Suprapubic skin (tissue), 4 donors: ENCODE measurements at regions not wholly inside any gene's neighbourhood (a gene's known extent, or its start where the extent isn't known, plus 50 kb on each side); places are given as distances from the start of the nearest gene placed in this dataset.

Experiments used
- DNase-seq, 2 donors: peaks; one replicate each; pipeline ENCODE4 v3.0.0-alpha.2; 2019; ENCODE audit warnings: low spot score in 2 of 2
- H3K27ac ChIP-seq: fragments of 200-600 bp; sonication (generic); one replicate; pipeline ENCODE4 v1.5.1; 2019
- H3K27me3 ChIP-seq: fragments of 200-600 bp; sonication (generic); one replicate; pipeline ENCODE4 v1.5.1; 2019
- H3K36me3 ChIP-seq: fragments of 200-600 bp; sonication (generic); one replicate; pipeline ENCODE4 v1.5.1; 2019
- H3K4me1 ChIP-seq: fragments of 200-600 bp; sonication (generic); one replicate; pipeline ENCODE4 v1.5.1; 2019
- H3K4me3 ChIP-seq: fragments of 200-600 bp; sonication (generic); one replicate; pipeline ENCODE4 v1.5.1; 2019; ENCODE audit warnings: mild to moderate bottlenecking
- H3K9me3 ChIP-seq: fragments of 200-600 bp; sonication (generic); one replicate; pipeline ENCODE4 v1.5.1; 2019
- CTCF ChIP-seq, 2 donors: fragments of 200-600 bp in 1 of 2; fragments of 450-650 bp in 1 of 2; sonication (generic) in 1 of 2; IDR thresholded peaks; one replicate each; pipeline ENCODE4 v1.5.1; 2016 to 2019; ENCODE audit warnings: antibody characterized with exemption in 2 of 2, mild to moderate bottlenecking in 1 of 2, moderate library complexity in 1 of 2
- EP300 ChIP-seq: sonication (generic); formaldehyde crosslinking; IDR thresholded peaks from one replicate; pipeline ENCODE4 v1.6.1; 2017; ENCODE audit warnings: antibody characterized with exemption
- POLR2A ChIP-seq, 2 donors: fragments of 450-650 bp; IDR thresholded peaks; one replicate each; pipeline ENCODE4 v1.6.1; 2017; ENCODE audit warnings: antibody characterized with exemption in 2 of 2, mild to moderate bottlenecking in 2 of 2, moderate library complexity in 2 of 2
- POLR2AphosphoS5 ChIP-seq, 3 donors: sonication (generic); formaldehyde crosslinking; IDR thresholded peaks; one replicate each; pipeline ENCODE4 v1.6.1; 2017; ENCODE audit warnings: antibody characterized with exemption in 3 of 3
- WGBS: methylation state at CpG from one replicate; pipeline ENCODE4 v1.1.5; 2018; 5-methylcytosine and 5-hydroxymethylcytosine counted together

DNA sequence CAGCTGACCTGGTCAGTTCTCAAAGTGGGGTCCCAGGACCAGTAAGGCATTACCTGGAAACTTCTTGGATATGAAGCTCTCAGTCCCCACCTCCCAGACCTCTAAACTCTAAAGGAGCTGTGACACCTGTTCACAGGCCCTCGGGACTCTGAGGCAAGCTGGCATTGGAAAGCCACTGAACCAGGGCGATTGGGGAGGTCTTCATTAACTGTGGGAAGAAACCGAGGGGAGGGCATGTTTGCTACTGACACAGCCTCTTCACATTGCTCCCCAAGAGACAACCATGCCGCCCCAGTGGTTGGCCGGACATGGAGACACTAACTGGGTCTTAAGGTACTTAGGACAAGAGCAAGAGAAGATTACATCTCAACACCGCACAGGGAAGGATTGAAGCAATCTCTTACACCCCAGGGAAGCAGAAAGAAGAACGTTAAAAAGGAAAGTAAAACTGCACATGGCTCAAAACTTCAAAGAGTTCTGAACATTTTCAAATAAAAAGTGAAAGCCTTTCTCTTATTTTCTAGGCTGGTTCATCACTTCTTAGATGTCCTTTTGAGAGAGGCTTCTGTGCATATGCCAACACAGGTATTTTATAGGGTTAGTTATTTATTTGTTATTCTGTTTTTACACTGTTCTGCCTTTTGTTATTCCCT, 210.0 kb upstream of the CST7 start:
- TF ChIP-seq EP300: no peak
- no peak for TF ChIP-seq POLR2A (IDR thresholded peaks at IDR 0.05)
- WGBS: 62% methylated on average over 6 of the region's 7 CpGs
- H3K9me3 ChIP-seq: no peaks in the 10 kb centered on the region
- H3K27ac ChIP-seq: no peak overlapping the region
- no peak overlapping the region for H3K4me3 ChIP-seq
- no peaks in the 10 kb centered on the region for H3K27me3 ChIP-seq
- no peaks in the 10 kb centered on the region for H3K36me3 ChIP-seq
- no peaks in the 10 kb centered on the region for H3K4me1 ChIP-seq
- no peak for DNase-seq

GRCh38 chr20:24739746-24740145, 209.3 kb upstream of the CST7 start:
- Histone ChIP-seq H3K4me1 (no peaks in the 10 kb centered on the region), H3K4me3 (no peak overlapping the region), H3K27ac (no peak overlapping the region), H3K9me3 (no peaks in the 10 kb centered on the region), H3K36me3 (no peaks in the 10 kb centered on the region), H3K27me3 (peaks cover 3% of the 10 kb centered on the region)
- 62% methylated on average over 1 of the region's 1 CpG for WGBS
- no peak for DNase-seq
- TF ChIP-seq CTCF (IDR thresholded peaks at IDR 0.05): no peak
- TF ChIP-seq POLR2AphosphoS5 (IDR thresholded peaks at IDR 0.05): no peak
- TF ChIP-seq POLR2A (IDR thresholded peaks at IDR 0.05): no peak
- no peak for TF ChIP-seq EP300

GRCh38 chr20:24741493-24742072, 207.5 kb upstream of the CST7 start:
- Histone ChIP-seq H3K9me3 (no peaks in the 10 kb centered on the region), H3K27ac (no peak overlapping the region), H3K36me3 (no peaks in the 10 kb centered on the region), H3K4me1 (peaks cover 7% of the 10 kb centered on the region), H3K4me3 (no peak overlapping the region), H3K27me3 (peaks cover 5% of the 10 kb centered on the region)
- DNase-seq: no peak
- 81% methylated on average over 11 of the region's 11 CpGs for WGBS
- no peak for TF ChIP-seq POLR2A (IDR thresholded peaks at IDR 0.05)
- no peak for TF ChIP-seq POLR2AphosphoS5 (IDR thresholded peaks at IDR 0.05)
- TF ChIP-seq CTCF (IDR thresholded peaks at IDR 0.05): no peak
- no peak for TF ChIP-seq EP300

- H3K27me3 ChIP-seq: peaks cover 5% of the 10 kb centered on the region
- H3K9me3 ChIP-seq: no peaks in the 10 kb centered on the region
- no peak overlapping the region for H3K4me3 ChIP-seq
- peaks cover 7% of the 10 kb centered on the region for H3K4me1 ChIP-seq
- no peak for DNase-seq
- no peaks in the 10 kb centered on the region for H3K36me3 ChIP-seq
- 42% methylated on average over 6 of the region's 7 CpGs for WGBS
- TF ChIP-seq EP300 (no peak), POLR2A (IDR thresholded peaks at IDR 0.05) (no peak), CTCF (IDR thresholded peaks at IDR 0.05) (no peak), POLR2AphosphoS5 (IDR thresholded peaks at IDR 0.05) (no peak)
- no peak overlapping the region for H3K27ac ChIP-seq
These were observed 206.6 kb upstream of the CST7 start for GRCh38 chr20:24742436-24742835.

GRCh38 chr20:24742989-24743388, 206.1 kb upstream of the CST7 start:
- Histone ChIP-seq H3K4me1 (peaks cover 7% of the 10 kb centered on the region), H3K9me3 (no peaks in the 10 kb centered on the region), H3K27ac (no peak overlapping the region), H3K27me3 (peaks cover 5% of the 10 kb centered on the region), H3K36me3 (no peaks in the 10 kb centered on the region), H3K4me3 (no peak overlapping the region)
- no peak for DNase-seq
- 91% methylated on average over 5 of the region's 5 CpGs for WGBS
- TF ChIP-seq EP300 (no peak), CTCF (IDR thresholded peaks at IDR 0.05) (no peak), POLR2A (IDR thresholded peaks at IDR 0.05) (no peak), POLR2AphosphoS5 (IDR thresholded peaks at IDR 0.05) (no peak)
